GM23338 (cell line): ENCODE measurements at regions not wholly inside any gene's neighbourhood (a gene's known extent, or its start where the extent isn't known, plus 50 kb on each side); places are given as distances from the start of the nearest gene placed in this dataset.

ENCODE experiments used
- ATAC-seq: fragments of 200-7000 bp; cut with Tn5 transposase; 3 replicates; pipeline ENCODE4 v1.9.1; 2020
- DNase-seq: peaks from one replicate; pipeline ENCODE4 v3.0.0-alpha.2; 2015; ENCODE audit warnings: low spot score
- H2AFZ ChIP-seq: fragments of 200-600 bp; sonication (generic); 2 replicates; pipeline ENCODE4 v1.8.0; 2016; ENCODE audit warnings: antibody characterized with exemption, mild to moderate bottlenecking, moderate library complexity
- H3F3A ChIP-seq: fragments of 200-600 bp; sonication (generic); replicated peaks from 2 replicates; pipeline ENCODE4 v1.8.0; 2017; ENCODE audit warnings: antibody characterized with exemption, mixed run types, low read depth
- H3K27ac ChIP-seq: fragments of 200-600 bp; sonication (generic); 2 replicates; pipeline ENCODE4 v1.6.1; 2016; ENCODE audit warnings: low read depth
- H3K27me3 ChIP-seq: fragments of 200-600 bp; sonication (generic); 2 replicates; pipeline ENCODE4 v1.8.0; 2016; ENCODE audit warnings: mild to moderate bottlenecking, mixed run types, moderate library complexity; ENCODE audit not compliant: insufficient read depth
- H3K36me3 ChIP-seq: fragments of 200-600 bp; sonication (generic); 2 replicates; pipeline ENCODE4 v1.8.0; 2016; ENCODE audit warnings: mild to moderate bottlenecking; ENCODE audit not compliant: insufficient read depth
- H3K4me1 ChIP-seq: fragments of 200-600 bp; sonication (generic); 2 replicates; pipeline ENCODE4 v1.8.0; 2016; ENCODE audit warnings: mild to moderate bottlenecking, moderate library complexity; ENCODE audit not compliant: insufficient read depth
- H3K4me2 ChIP-seq: fragments of 200-600 bp; sonication (generic); 2 replicates; pipeline ENCODE4 v1.7.1; 2017; ENCODE audit warnings: mixed run types
- H3K4me3 ChIP-seq: fragments of 200-600 bp; sonication (generic); 2 replicates; pipeline ENCODE4 v1.6.1; 2016; ENCODE audit warnings: mixed run types
- H3K79me2 ChIP-seq: fragments of 200-600 bp; sonication (generic); replicated peaks from 2 replicates; pipeline ENCODE4 v1.8.0; 2017; ENCODE audit warnings: mild to moderate bottlenecking; ENCODE audit not compliant: insufficient read depth
- H3K9me2 ChIP-seq: fragments of 200-600 bp; sonication (generic); 2 replicates; pipeline ENCODE4 v1.8.0; 2017; ENCODE audit not compliant: insufficient read depth
- H4K20me1 ChIP-seq: fragments of 200-600 bp; sonication (generic); replicated peaks from 2 replicates; pipeline ENCODE4 v1.8.0; 2017; ENCODE audit warnings: mild to moderate bottlenecking; ENCODE audit not compliant: insufficient read depth
- H3K27ac Mint-ChIP-seq: 2 replicates; pipeline ENCODE4 v1.8.0; 2020; ENCODE audit warnings: inconsistent platforms, mild to moderate bottlenecking, moderate library complexity, mixed read lengths
- H3K27me3 Mint-ChIP-seq: 3 replicates; pipeline ENCODE4 v1.8.0; 2022; ENCODE audit warnings: low read depth, mild to moderate bottlenecking, moderate library complexity, mixed read lengths, inconsistent platforms; ENCODE audit not compliant: insufficient read depth, poor library complexity
- H3K36me3 Mint-ChIP-seq: 3 replicates; pipeline ENCODE4 v1.8.0; 2021; ENCODE audit warnings: low read depth, mild to moderate bottlenecking, inconsistent platforms, moderate library complexity, mixed read lengths
- H3K4me1 Mint-ChIP-seq: 3 replicates; pipeline ENCODE4 v1.8.0; 2020; ENCODE audit warnings: mild to moderate bottlenecking, inconsistent platforms, mixed read lengths
- H3K4me3 Mint-ChIP-seq: 3 replicates; pipeline ENCODE4 v1.8.0; 2021; ENCODE audit warnings: moderate library complexity, mild to moderate bottlenecking, inconsistent platforms, mixed read lengths
- H3K9me3 Mint-ChIP-seq: 3 replicates; pipeline ENCODE4 v1.8.0; 2020; ENCODE audit warnings: moderate library complexity, mild to moderate bottlenecking, inconsistent platforms, mixed read lengths
- EZH2 ChIP-seq: fragments of 200-600 bp; sonication (generic); IDR thresholded peaks from one replicate; pipeline ENCODE4 v1.8.0; 2017; ENCODE audit warnings: antibody characterized with exemption, mild to moderate bottlenecking, low read depth; ENCODE audit not compliant: unreplicated experiment
- EZH2phosphoT487 ChIP-seq: fragments of 200-600 bp; sonication (generic); IDR thresholded peaks from one replicate; pipeline ENCODE4 v1.8.1; 2018; ENCODE audit warnings: antibody characterized with exemption; ENCODE audit not compliant: unreplicated experiment
- POLR2AphosphoS5 ChIP-seq: IDR thresholded peaks from 2 replicates; pipeline ENCODE4 v1.6.1; 2016; ENCODE audit warnings: antibody characterized with exemption, low read depth
- STAT1 ChIP-seq: IDR thresholded peaks from one replicate; pipeline ENCODE4 v1.6.1; 2016; ENCODE audit warnings: antibody characterized with exemption; ENCODE audit not compliant: unreplicated experiment
- ZNF114 ChIP-seq: fragments of 250-450 bp; sonication (Bioruptor Pico); IDR thresholded peaks from 2 replicates; pipeline ENCODE4 v1.5.0; 2020; ENCODE audit warnings: mild to moderate bottlenecking, moderate library complexity
- ZNF331 ChIP-seq: fragments of 250-450 bp; sonication (Bioruptor Pico); IDR thresholded peaks from 2 replicates; pipeline ENCODE4 v1.5.0; 2020; ENCODE audit warnings: low read depth, mild to moderate bottlenecking, moderate library complexity
- ZNF462 ChIP-seq: fragments of 250-450 bp; sonication (Bioruptor Pico); IDR thresholded peaks from 2 replicates; pipeline ENCODE4 v1.5.0; 2020; ENCODE audit warnings: mild to moderate bottlenecking, moderate library complexity
- TF ChIP-seq, protein P1 (sequence below): IDR thresholded peaks from 2 replicates; pipeline ENCODE4 v1.6.1; 2016; ENCODE audit warnings: antibody characterized with exemption
- TF ChIP-seq, protein P2 (sequence below), 2 experiments: fragments of 200-600 bp in 1 of 2; sonication (generic) in 1 of 2; conservative IDR thresholded peaks; 2 replicates each; pipeline versions ENCODE4 v1.5.1 to v1.6.1; 2016 to 2017; ENCODE audit warnings: antibody characterized with exemption in 2 of 2, low read depth in 2 of 2, mild to moderate bottlenecking in 2 of 2, moderate library complexity in 1 of 2

- TF ChIP-seq ZNF462 (no peak), STAT1 (no peak), EZH2 (no peak), POLR2AphosphoS5 (no peak), ZNF331 (CRISPR knock-in tag) (no peak), ZNF114 (no peak)
Measured at GRCh38 chr14:56976211-56976610, 165.9 kb upstream of the OTX2 start (continued).

DNA sequence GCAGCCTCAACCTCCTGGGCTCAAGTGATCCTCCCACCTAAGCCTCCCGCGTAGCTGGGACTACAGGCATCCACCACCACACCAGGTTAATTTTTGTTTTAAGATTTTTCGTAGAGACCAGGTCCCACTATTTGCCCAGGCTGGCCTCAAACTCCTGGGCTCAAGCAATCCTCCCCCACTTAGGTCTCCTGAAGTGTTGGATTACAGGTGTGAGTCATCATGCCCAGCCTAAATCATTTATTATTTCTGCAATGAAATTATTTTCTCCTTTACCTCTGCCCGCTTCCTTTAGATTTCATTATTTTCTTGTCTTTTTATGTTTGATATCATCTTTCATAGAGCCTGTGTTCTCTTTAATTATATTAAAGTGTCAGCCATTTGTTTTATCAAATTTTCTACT, 165.2 kb upstream of the OTX2 start:
- Histone ChIP-seq H4K20me1 (no peaks in the 10 kb centered on the region), H3K4me2 (no peak overlapping the region), H3K4me1 (no peaks in the 10 kb centered on the region), H3K27ac (no peak overlapping the region), H2AFZ (no peak overlapping the region), H3K27me3 (no peaks in the 10 kb centered on the region), H3K36me3 (no peaks in the 10 kb centered on the region), H3K79me2 (no peaks in the 10 kb centered on the region), H3K9me2 (peaks cover 7% of the 10 kb centered on the region; the same call in 1 of the 2 replicates), H3F3A (no peaks in the 10 kb centered on the region), H3K4me3 (no peak overlapping the region)
- Mint-ChIP-seq H3K36me3 (no peaks in the 10 kb centered on the region), H3K9me3 (no peaks in the 10 kb centered on the region; the same call in 2 of the 3 replicates), H3K4me3 (no peak overlapping the region), H3K27ac (no peak overlapping the region), H3K4me1 (peaks cover 18% of the 10 kb centered on the region), H3K27me3 (peaks cover 1% of the 10 kb centered on the region)
- no peak for DNase-seq
- no peak for ATAC-seq
- TF ChIP-seq EZH2phosphoT487 (no peak), POLR2AphosphoS5 (no peak), ZNF114 (no peak), STAT1 (no peak)
- TF ChIP-seq, protein P1, sequence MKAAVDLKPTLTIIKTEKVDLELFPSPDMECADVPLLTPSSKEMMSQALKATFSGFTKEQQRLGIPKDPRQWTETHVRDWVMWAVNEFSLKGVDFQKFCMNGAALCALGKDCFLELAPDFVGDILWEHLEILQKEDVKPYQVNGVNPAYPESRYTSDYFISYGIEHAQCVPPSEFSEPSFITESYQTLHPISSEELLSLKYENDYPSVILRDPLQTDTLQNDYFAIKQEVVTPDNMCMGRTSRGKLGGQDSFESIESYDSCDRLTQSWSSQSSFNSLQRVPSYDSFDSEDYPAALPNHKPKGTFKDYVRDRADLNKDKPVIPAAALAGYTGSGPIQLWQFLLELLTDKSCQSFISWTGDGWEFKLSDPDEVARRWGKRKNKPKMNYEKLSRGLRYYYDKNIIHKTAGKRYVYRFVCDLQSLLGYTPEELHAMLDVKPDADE: no peak
- TF ChIP-seq, protein P2, sequence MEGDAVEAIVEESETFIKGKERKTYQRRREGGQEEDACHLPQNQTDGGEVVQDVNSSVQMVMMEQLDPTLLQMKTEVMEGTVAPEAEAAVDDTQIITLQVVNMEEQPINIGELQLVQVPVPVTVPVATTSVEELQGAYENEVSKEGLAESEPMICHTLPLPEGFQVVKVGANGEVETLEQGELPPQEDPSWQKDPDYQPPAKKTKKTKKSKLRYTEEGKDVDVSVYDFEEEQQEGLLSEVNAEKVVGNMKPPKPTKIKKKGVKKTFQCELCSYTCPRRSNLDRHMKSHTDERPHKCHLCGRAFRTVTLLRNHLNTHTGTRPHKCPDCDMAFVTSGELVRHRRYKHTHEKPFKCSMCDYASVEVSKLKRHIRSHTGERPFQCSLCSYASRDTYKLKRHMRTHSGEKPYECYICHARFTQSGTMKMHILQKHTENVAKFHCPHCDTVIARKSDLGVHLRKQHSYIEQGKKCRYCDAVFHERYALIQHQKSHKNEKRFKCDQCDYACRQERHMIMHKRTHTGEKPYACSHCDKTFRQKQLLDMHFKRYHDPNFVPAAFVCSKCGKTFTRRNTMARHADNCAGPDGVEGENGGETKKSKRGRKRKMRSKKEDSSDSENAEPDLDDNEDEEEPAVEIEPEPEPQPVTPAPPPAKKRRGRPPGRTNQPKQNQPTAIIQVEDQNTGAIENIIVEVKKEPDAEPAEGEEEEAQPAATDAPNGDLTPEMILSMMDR (conservative IDR thresholded peaks at IDR 0.05; ENCODE audit: low read depth in 2 of 2): no peak
